GM23248 (cell line): ENCODE measurements at regions not wholly inside any gene's neighbourhood (a gene's known extent, or its start where the extent isn't known, plus 50 kb on each side); places are given as distances from the start of the nearest gene placed in this dataset.
"Not testable (repeated sequence)": the region's sequence is repeated elsewhere in the genome, so short reads cannot be mapped to it uniquely, and the experiment has no call there.

Experiments used
- DNase-seq: peaks from one replicate; pipeline ENCODE4 v3.0.0-alpha.2; 2015
- H2AFZ ChIP-seq: fragments of 200-600 bp; sonication (generic); 2 replicates; pipeline ENCODE4 v1.6.1; 2016; ENCODE audit warnings: antibody characterized with exemption
- H3F3A ChIP-seq: fragments of 200-600 bp; sonication (generic); 2 replicates; pipeline ENCODE4 v1.6.1; 2016; ENCODE audit warnings: mild to moderate bottlenecking, antibody characterized with exemption, mixed run types; ENCODE audit not compliant: insufficient read depth
- H3K27ac ChIP-seq: fragments of 200-600 bp; sonication (generic); 2 replicates; pipeline ENCODE4 v1.5.1; 2016; ENCODE audit warnings: mild to moderate bottlenecking
- H3K27me3 ChIP-seq: fragments of 200-600 bp; sonication (generic); replicated peaks from 2 replicates; pipeline ENCODE4 v1.6.1; 2016; ENCODE audit warnings: mild to moderate bottlenecking; ENCODE audit not compliant: insufficient read depth
- H3K36me3 ChIP-seq: fragments of 200-600 bp; sonication (generic); 2 replicates; pipeline ENCODE4 v1.6.1; 2016; ENCODE audit warnings: low read depth, mild to moderate bottlenecking
- H3K4me1 ChIP-seq: fragments of 200-600 bp; sonication (generic); 2 replicates; pipeline ENCODE4 v1.6.1; 2016; ENCODE audit warnings: mild to moderate bottlenecking; ENCODE audit not compliant: insufficient read depth
- H3K4me2 ChIP-seq: fragments of 200-600 bp; sonication (generic); one replicate; pipeline ENCODE4 v1.6.1; 2016; ENCODE audit warnings: mild to moderate bottlenecking; ENCODE audit not compliant: unreplicated experiment
- H3K4me3 ChIP-seq: fragments of 200-600 bp; sonication (generic); 2 replicates; pipeline ENCODE4 v1.5.1; 2016; ENCODE audit warnings: mild to moderate bottlenecking
- H3K79me2 ChIP-seq: fragments of 200-600 bp; sonication (generic); 2 replicates; pipeline ENCODE4 v1.6.1; 2016; ENCODE audit warnings: mild to moderate bottlenecking; ENCODE audit not compliant: insufficient read depth
- H3K9ac ChIP-seq: fragments of 200-600 bp; sonication (generic); 2 replicates; pipeline ENCODE4 v1.6.1; 2016; ENCODE audit warnings: mild to moderate bottlenecking
- H3K9me2 ChIP-seq: fragments of 200-600 bp; sonication (generic); 2 replicates; pipeline ENCODE4 v1.6.1; 2016; ENCODE audit warnings: mixed run types, mild to moderate bottlenecking, moderate library complexity; ENCODE audit not compliant: insufficient read depth
- H3K9me3 ChIP-seq: fragments of 200-600 bp; sonication (generic); one replicate; pipeline ENCODE4 v1.6.1; 2017; ENCODE audit warnings: low read depth
- H4K20me1 ChIP-seq: fragments of 200-600 bp; sonication (generic); 2 replicates; pipeline ENCODE4 v1.6.0; 2016; ENCODE audit not compliant: insufficient read depth
- EZH2 ChIP-seq: fragments of 200-600 bp; sonication (generic); IDR thresholded peaks from 2 replicates; pipeline ENCODE4 v1.6.1; 2018; ENCODE audit warnings: antibody characterized with exemption, mild to moderate bottlenecking; ENCODE audit not compliant: insufficient read depth, poor library complexity, severe bottlenecking
- EZH2phosphoT487 ChIP-seq: fragments of 200-600 bp; sonication (generic); IDR thresholded peaks from 2 replicates; pipeline ENCODE4 v1.6.1; 2018; ENCODE audit warnings: antibody characterized with exemption, moderate library complexity, mild to moderate bottlenecking, low read depth; ENCODE audit not compliant: insufficient read depth
- whole genome bisulfite sequencing, 2 experiments: methylation state at CpG; one replicate each; pipeline ENCODE4 v1.1.6; 2015 to 2017; ENCODE audit warnings: low lambda C conversion rate in 2 of 2, low coverage in 1 of 2; ENCODE audit errors: missing lambda C conversion rate in 2 of 2; 5-methylcytosine and 5-hydroxymethylcytosine counted together
- in situ Hi-C: fragments of 300-500 bp; cut with MboI; formaldehyde crosslinking; loops from 2 replicates; pipeline ENCODE4 v1.15.0; 2020

DNA sequence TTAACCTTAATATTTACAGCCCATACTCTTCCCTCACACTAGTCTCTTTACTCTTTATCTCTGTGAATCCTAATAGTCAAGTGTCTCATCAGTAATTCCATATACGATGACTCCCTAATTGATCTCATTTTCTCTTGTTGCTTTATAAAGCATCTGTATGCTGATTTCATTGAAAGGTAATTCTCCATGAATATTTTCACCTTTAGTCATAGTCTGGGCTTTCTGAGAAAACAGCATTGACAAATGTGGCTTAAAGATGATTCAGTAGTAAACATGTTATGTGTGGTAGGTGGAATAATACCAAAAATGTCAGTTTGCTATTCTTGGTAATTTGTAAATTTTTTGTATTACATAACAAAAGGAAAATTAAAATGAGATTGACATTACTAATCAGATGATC lies 1176.5 kb downstream of the NCAM2 start:
- H3K36me3 ChIP-seq = no peaks in the 10 kb centered on the region
- 18 to 31% methylated on average over 1 of the region's 1 CpG for WGBS, 2 experiments
- no peak overlapping the region for H3K4me2 ChIP-seq
- no peak for TF ChIP-seq EZH2phosphoT487
- no peak for TF ChIP-seq EZH2
- no peaks in the 10 kb centered on the region for H3K9me2 ChIP-seq
- no peak overlapping the region for H2AFZ ChIP-seq
- no peak overlapping the region for H3K9ac ChIP-seq
- in situ Hi-C loops = no loop called here
- H3K9me3 ChIP-seq = no peaks in the 10 kb centered on the region
- no peaks in the 10 kb centered on the region for H3K79me2 ChIP-seq
- no peaks in the 10 kb centered on the region for H3K27me3 ChIP-seq
- no peak overlapping the region for H3K27ac ChIP-seq
- no peaks in the 10 kb centered on the region for H3F3A ChIP-seq
- H3K4me3 ChIP-seq = no peak overlapping the region
- H4K20me1 ChIP-seq = no peaks in the 10 kb centered on the region
- no peaks in the 10 kb centered on the region for H3K4me1 ChIP-seq
- DNase-seq = no peak

DNA sequence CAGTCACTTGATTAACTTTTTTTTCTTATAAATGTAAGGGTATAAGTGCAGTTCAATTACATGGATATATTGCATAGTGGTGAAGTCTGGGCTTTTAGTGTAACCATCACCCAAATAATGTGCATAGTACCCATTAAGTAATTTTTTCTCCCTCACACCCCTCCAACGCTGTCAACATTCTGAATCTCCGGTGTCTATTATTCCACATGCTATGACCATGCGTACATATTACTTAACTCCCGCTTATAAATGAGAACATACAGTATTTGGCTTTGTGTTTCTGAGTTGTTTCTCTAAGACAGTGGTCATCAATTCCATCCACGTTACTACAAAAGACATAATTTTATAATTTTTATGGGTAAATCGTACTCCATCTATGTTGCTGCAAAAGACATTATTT lies 1191.1 kb downstream of the NCAM2 start:
- no peak overlapping the region for H3K27ac ChIP-seq
- no peaks in the 10 kb centered on the region for H3K79me2 ChIP-seq
- in situ Hi-C loops = no loop called here
- H3K9ac ChIP-seq = no peak overlapping the region
- H3K36me3 ChIP-seq = no peaks in the 10 kb centered on the region
- no peaks in the 10 kb centered on the region for H3K9me2 ChIP-seq
- TF ChIP-seq EZH2 = no peak
- no peak for TF ChIP-seq EZH2phosphoT487
- DNase-seq = no peak
- 37 to 42% methylated on average over 6 of the region's 6 CpGs for WGBS, 2 experiments
- H3K4me3 ChIP-seq = no peak overlapping the region
- H4K20me1 ChIP-seq = no peaks in the 10 kb centered on the region
- H3K4me1 ChIP-seq = no peaks in the 10 kb centered on the region
- H3K27me3 ChIP-seq = no peaks in the 10 kb centered on the region
- H3F3A ChIP-seq = no peaks in the 10 kb centered on the region
- no peak overlapping the region for H2AFZ ChIP-seq
- no peaks in the 10 kb centered on the region for H3K9me3 ChIP-seq
- H3K4me2 ChIP-seq = no peak overlapping the region

DNA sequence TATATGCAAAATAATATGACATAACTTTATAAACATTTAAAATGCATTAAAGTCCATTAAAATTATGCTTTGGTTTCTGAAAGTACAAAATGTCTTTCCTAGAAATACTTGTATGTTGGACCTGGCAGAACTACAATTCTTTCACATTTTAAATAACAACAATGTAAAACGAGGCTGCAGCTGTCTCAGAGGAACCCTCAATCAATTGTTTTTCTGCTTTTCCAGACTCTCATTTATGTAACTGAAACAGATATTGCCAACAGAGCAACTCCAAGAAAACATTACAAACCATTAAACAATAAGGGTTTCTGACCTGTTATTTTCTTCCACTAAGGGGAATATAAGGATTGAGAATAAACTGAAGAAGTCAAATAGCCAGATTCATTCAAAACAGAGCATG lies 1193.4 kb downstream of the NCAM2 start:
- H3K9me2 ChIP-seq = no peaks in the 10 kb centered on the region
- no peaks in the 10 kb centered on the region for H3F3A ChIP-seq
- no peaks in the 10 kb centered on the region for H3K4me1 ChIP-seq
- H3K9ac ChIP-seq = no peak overlapping the region
- no peaks in the 10 kb centered on the region for H3K36me3 ChIP-seq
- no peak overlapping the region for H3K4me3 ChIP-seq
- no peak overlapping the region for H3K27ac ChIP-seq
- H3K27me3 ChIP-seq = no peaks in the 10 kb centered on the region
- DNase-seq = no peak
- H3K4me2 ChIP-seq = no peak overlapping the region
- H3K79me2 ChIP-seq = no peaks in the 10 kb centered on the region
- TF ChIP-seq EZH2 = no peak
- no peak for TF ChIP-seq EZH2phosphoT487
- in situ Hi-C loops = no loop called here
- H3K9me3 ChIP-seq = no peaks in the 10 kb centered on the region
- WGBS, 2 experiments = 0% methylated on average over 1 of the region's 1 CpG
- H2AFZ ChIP-seq = no peak overlapping the region
- no peaks in the 10 kb centered on the region for H4K20me1 ChIP-seq

- H4K20me1 ChIP-seq = no peaks in the 10 kb centered on the region
- H3F3A ChIP-seq = no peaks in the 10 kb centered on the region
- in situ Hi-C loops = no loop called here
- no peak overlapping the region for H3K4me2 ChIP-seq
- TF ChIP-seq EZH2phosphoT487 (no peak), EZH2 (no peak)
- DNase-seq = no peak
- no peaks in the 10 kb centered on the region for H3K27me3 ChIP-seq
- no peak overlapping the region for H3K9ac ChIP-seq
- 9 to 16% methylated on average over 2 of the region's 2 CpGs for whole genome bisulfite sequencing, 2 experiments
- H3K27ac ChIP-seq = no peak overlapping the region
- H3K9me3 ChIP-seq = no peaks in the 10 kb centered on the region
- H3K79me2 ChIP-seq = no peaks in the 10 kb centered on the region
- H3K4me1 ChIP-seq = no peaks in the 10 kb centered on the region
- H2AFZ ChIP-seq = no peak overlapping the region
- H3K4me3 ChIP-seq = no peak overlapping the region
- no peaks in the 10 kb centered on the region for H3K9me2 ChIP-seq
- H3K36me3 ChIP-seq = no peaks in the 10 kb centered on the region
Observed at GRCh38 chr21:22192766-22193165, 1194.6 kb downstream of the NCAM2 start.

DNA sequence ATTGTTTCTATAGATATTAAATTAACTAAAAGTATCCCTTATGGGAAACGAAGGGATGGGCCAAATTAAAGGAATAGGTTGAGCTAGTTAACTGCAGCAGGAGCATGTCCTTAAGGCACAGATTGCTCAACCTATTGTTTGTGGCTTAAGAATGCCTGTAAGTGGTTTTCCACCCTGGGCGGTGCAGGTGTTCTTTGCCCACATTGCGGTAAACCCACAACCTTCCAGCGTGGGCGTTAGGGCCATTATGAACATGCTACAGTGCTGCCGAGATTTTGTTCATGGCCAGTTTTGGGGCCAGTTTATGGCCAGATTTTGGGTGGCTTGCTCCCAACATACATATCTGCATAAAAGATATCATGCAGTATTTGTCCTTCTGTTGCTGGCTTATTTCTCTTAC lies 1196.8 kb downstream of the NCAM2 start:
- H3K4me1 ChIP-seq, H3K27ac ChIP-seq, H3F3A ChIP-seq, H3K4me3 ChIP-seq, in situ Hi-C loops, H3K27me3 ChIP-seq, DNase-seq, H3K36me3 ChIP-seq, H3K4me2 ChIP-seq, H3K9me3 ChIP-seq, H4K20me1 ChIP-seq, H3K9me2 ChIP-seq, H3K79me2 ChIP-seq, H2AFZ ChIP-seq, H3K9ac ChIP-seq: not testable (repeated sequence)
- WGBS, 2 experiments = 32 to 40% methylated on average over 6 of the region's 6 CpGs
